ENCODE measurements at regions not wholly inside any gene's neighbourhood (a gene's known extent, or its start where the extent isn't known, plus 50 kb on each side); places are given as distances from the start of the nearest gene placed in this dataset.

DNA sequence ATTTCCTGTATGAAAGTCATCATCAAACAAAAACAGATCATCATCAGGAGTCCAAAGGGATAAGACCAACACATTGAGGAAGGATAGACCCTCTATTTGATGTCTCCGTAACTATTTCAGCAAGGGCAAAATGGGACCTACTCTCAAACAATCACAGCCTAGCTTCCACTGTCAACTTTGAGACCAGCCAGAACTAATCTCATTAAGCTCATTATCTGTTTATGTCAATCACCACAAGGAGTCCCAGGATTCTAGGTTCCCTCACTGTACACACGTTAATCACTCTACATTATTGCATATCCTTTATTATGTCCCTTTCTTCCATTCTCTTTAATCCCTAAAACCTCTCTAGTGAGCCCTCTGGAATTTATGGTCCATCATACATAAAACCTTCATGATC is 370.3 kb upstream of the LINC00305 start:
- no peaks in the 10 kb centered on the region for H3K36me3 ChIP-seq (ENCODE audit: control insufficient read depth, insufficient read depth, low read length)
- no peak overlapping the region for H3K9ac ChIP-seq (ENCODE audit: insufficient read depth, low read length)
- H3K27ac ChIP-seq (ENCODE audit: insufficient read depth, low read length): no peak overlapping the region
- no peaks in the 10 kb centered on the region for H3K9me3 ChIP-seq (ENCODE audit: control insufficient read depth, insufficient read depth, low read depth, low read length)
- H2AFZ ChIP-seq (ENCODE audit: low read length): no peak overlapping the region
- H4K20me1 ChIP-seq (ENCODE audit: control insufficient read depth, extremely low read depth, insufficient read depth, low read length): no peaks in the 10 kb centered on the region
- no peak overlapping the region for H3K4me2 ChIP-seq (ENCODE audit: extremely low read depth, insufficient read depth, low read length)
- H3K4me3 ChIP-seq (replicated peaks in 1 of 4; ENCODE audit: control extremely low read depth in 1 of 4, insufficient read depth in 1 of 4, low read depth in 3 of 4, low read length in 4 of 4): no peak overlapping the region
- no peaks in the 10 kb centered on the region for H3K79me2 ChIP-seq (ENCODE audit: control insufficient read depth, insufficient read depth, low read length)
- H3K27me3 ChIP-seq (ENCODE audit: control insufficient read depth, insufficient read depth, low read length): no peaks in the 10 kb centered on the region
- H3K4me1 ChIP-seq (ENCODE audit: control insufficient read depth, extremely low read depth, insufficient read depth, low read length): no peaks in the 10 kb centered on the region
- no peak for DNase-seq (ENCODE audit: low read depth in 2 of 2)
- no peak for TF ChIP-seq EZH2 (IDR thresholded peaks at IDR 0.05; ENCODE audit: low read length, missing control alignments)
- TF ChIP-seq, protein P1, sequence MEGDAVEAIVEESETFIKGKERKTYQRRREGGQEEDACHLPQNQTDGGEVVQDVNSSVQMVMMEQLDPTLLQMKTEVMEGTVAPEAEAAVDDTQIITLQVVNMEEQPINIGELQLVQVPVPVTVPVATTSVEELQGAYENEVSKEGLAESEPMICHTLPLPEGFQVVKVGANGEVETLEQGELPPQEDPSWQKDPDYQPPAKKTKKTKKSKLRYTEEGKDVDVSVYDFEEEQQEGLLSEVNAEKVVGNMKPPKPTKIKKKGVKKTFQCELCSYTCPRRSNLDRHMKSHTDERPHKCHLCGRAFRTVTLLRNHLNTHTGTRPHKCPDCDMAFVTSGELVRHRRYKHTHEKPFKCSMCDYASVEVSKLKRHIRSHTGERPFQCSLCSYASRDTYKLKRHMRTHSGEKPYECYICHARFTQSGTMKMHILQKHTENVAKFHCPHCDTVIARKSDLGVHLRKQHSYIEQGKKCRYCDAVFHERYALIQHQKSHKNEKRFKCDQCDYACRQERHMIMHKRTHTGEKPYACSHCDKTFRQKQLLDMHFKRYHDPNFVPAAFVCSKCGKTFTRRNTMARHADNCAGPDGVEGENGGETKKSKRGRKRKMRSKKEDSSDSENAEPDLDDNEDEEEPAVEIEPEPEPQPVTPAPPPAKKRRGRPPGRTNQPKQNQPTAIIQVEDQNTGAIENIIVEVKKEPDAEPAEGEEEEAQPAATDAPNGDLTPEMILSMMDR (conservative IDR thresholded peaks at IDR 0.05 in 1 of 2, IDR thresholded peaks at IDR 0.05 in 1 of 2; ENCODE audit: low read depth in 1 of 2, low read length in 2 of 2): no peak

GRCh38 chr18:64518191-64518590 is 369.3 kb upstream of the LINC00305 start:
- Histone ChIP-seq H3K27ac (ENCODE audit: insufficient read depth, low read length) (no peak overlapping the region), H3K79me2 (ENCODE audit: control insufficient read depth, insufficient read depth, low read length) (no peaks in the 10 kb centered on the region), H4K20me1 (ENCODE audit: control insufficient read depth, extremely low read depth, insufficient read depth, low read length) (no peaks in the 10 kb centered on the region), H3K36me3 (ENCODE audit: control insufficient read depth, insufficient read depth, low read length) (no peaks in the 10 kb centered on the region), H3K4me3 (replicated peaks in 1 of 4; ENCODE audit: control extremely low read depth in 1 of 4, insufficient read depth in 1 of 4, low read depth in 3 of 4, low read length in 4 of 4) (no peak overlapping the region), H2AFZ (ENCODE audit: low read length) (no peak overlapping the region), H3K4me1 (ENCODE audit: control insufficient read depth, extremely low read depth, insufficient read depth, low read length) (no peaks in the 10 kb centered on the region), H3K9ac (ENCODE audit: insufficient read depth, low read length) (no peak overlapping the region), H3K27me3 (ENCODE audit: control insufficient read depth, insufficient read depth, low read length) (no peaks in the 10 kb centered on the region), H3K4me2 (ENCODE audit: extremely low read depth, insufficient read depth, low read length) (no peak overlapping the region), H3K9me3 (ENCODE audit: control insufficient read depth, insufficient read depth, low read depth, low read length) (no peaks in the 10 kb centered on the region)
- TF ChIP-seq, protein P1 (conservative IDR thresholded peaks at IDR 0.05 in 1 of 2, IDR thresholded peaks at IDR 0.05 in 1 of 2; ENCODE audit: low read depth in 1 of 2, low read length in 2 of 2): no peak
- no peak for DNase-seq (ENCODE audit: low read depth in 2 of 2)

DNA sequence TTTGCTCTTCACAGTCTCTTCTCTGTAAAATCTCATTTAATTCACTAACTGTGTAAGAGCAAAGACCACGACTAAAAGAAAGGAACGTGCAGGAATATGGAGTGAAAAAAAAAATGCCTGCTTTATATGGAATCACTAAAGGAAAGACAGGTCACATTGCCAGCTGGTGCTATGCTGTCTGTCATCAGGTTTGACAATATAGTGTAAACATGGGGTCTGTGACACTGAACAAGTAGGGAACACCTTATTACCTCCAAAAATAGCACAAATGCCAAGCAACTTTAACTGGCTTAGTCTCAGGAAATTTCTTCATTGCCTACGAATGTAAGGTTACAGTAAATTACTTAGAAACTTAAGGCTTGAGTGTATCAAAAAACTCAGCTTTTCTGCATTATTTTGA is 364.5 kb upstream of the LINC00305 start:
- H3K4me2 ChIP-seq (ENCODE audit: extremely low read depth, insufficient read depth, low read length): no peak overlapping the region
- TF ChIP-seq, protein P1 (conservative IDR thresholded peaks at IDR 0.05 in 1 of 2, IDR thresholded peaks at IDR 0.05 in 1 of 2; ENCODE audit: low read depth in 1 of 2, low read length in 2 of 2): no peak
- no peak for TF ChIP-seq EZH2 (IDR thresholded peaks at IDR 0.05; ENCODE audit: low read length, missing control alignments)
- no peak for DNase-seq (ENCODE audit: low read depth in 2 of 2)
- no peaks in the 10 kb centered on the region for H4K20me1 ChIP-seq (ENCODE audit: control insufficient read depth, extremely low read depth, insufficient read depth, low read length)
- H3K4me3 ChIP-seq (replicated peaks in 1 of 4; ENCODE audit: control extremely low read depth in 1 of 4, insufficient read depth in 1 of 4, low read depth in 3 of 4, low read length in 4 of 4): no peak overlapping the region
- H3K27ac ChIP-seq (ENCODE audit: insufficient read depth, low read length): no peak overlapping the region
- H3K27me3 ChIP-seq (ENCODE audit: control insufficient read depth, insufficient read depth, low read length): no peaks in the 10 kb centered on the region
- H3K4me1 ChIP-seq (ENCODE audit: control insufficient read depth, extremely low read depth, insufficient read depth, low read length): no peaks in the 10 kb centered on the region
- no peaks in the 10 kb centered on the region for H3K9me3 ChIP-seq (ENCODE audit: control insufficient read depth, insufficient read depth, low read depth, low read length)
- H3K79me2 ChIP-seq (ENCODE audit: control insufficient read depth, insufficient read depth, low read length): no peaks in the 10 kb centered on the region
- H2AFZ ChIP-seq (ENCODE audit: low read length): no peak overlapping the region
- H3K36me3 ChIP-seq (ENCODE audit: control insufficient read depth, insufficient read depth, low read length): no peaks in the 10 kb centered on the region
- H3K9ac ChIP-seq (ENCODE audit: insufficient read depth, low read length): no peak overlapping the region

Data from fibroblast of lung (primary cell).